KG1 (cell line): ENCODE measurements at regions not wholly inside any gene's neighbourhood (a gene's known extent, or its start where the extent isn't known, plus 50 kb on each side); places are given as distances from the start of the nearest gene placed in this dataset.

Experiments used
- DNase-seq: peaks from one replicate; lab custom pipeline; 2025; lab: John Stamatoyannopoulos, UW

DNA sequence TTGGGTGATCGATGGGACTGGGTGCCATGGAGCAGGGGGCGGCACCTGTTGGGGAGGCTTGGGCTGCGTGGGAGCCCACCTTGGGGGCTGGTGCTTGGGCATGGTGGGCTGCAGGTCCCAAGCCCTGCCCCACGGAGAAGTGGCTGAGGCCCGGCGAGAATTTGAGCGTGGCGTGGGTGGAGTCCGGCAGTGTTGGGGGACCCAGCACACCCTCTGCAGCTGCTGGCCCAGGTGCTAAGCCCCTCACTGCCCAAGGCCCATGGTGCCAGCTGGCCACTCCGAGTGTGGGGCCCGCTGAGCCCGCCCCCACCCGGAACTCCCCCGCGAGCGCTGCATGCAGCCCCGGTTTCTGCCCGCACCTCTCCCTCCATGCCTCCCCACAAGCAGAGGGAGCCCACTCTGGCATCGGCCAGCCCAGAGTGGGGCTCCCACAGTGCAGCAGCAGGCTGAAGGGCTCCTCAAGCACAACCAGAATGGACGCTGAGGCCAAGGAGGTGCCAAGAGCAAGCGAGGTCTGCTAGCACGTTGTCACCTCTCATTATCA is 1178.6 kb upstream of the CDH10 start:
- DNase-seq, result no peak
